Breast epithelium (tissue), 3 donors: ENCODE measurements at regions not wholly inside any gene's neighbourhood (a gene's known extent, or its start where the extent isn't known, plus 50 kb on each side); places are given as distances from the start of the nearest gene placed in this dataset.

Source experiments
- POLR2A ChIP-seq: fragments of 450-650 bp; IDR thresholded peaks from one replicate; pipeline ENCODE4 v1.6.1; 2016; ENCODE audit warnings: antibody characterized with exemption, mild to moderate bottlenecking, moderate library complexity
- TF ChIP-seq, protein P1 (sequence below), 3 donors: fragments of 450-650 bp; IDR thresholded peaks; one replicate each; pipeline ENCODE4 v1.5.1; 2016 to 2017; ENCODE audit warnings: antibody characterized with exemption in 3 of 3, mild to moderate bottlenecking in 3 of 3, moderate library complexity in 3 of 3

DNA sequence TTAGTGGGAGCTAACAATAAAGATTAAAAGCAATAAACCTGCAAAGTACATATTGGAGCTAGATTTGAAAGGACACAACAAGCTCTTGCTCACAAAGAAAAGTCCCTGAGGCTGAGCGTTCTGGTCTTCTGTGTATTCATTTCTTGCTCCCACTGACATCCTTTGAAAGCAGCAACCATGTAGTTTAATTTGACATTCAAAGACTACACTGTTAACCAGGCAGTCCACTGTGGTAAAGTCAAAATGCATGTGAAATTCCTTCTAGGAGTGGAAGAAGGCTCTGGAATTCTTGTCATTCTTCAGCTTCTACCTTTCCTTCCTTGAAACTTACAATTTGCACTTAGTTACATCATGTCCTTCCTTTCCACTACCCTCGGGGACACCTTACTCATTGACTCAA, 480.7 kb downstream of the CSNK1G3 start:
- TF ChIP-seq POLR2A: no peak
- TF ChIP-seq, protein P1, sequence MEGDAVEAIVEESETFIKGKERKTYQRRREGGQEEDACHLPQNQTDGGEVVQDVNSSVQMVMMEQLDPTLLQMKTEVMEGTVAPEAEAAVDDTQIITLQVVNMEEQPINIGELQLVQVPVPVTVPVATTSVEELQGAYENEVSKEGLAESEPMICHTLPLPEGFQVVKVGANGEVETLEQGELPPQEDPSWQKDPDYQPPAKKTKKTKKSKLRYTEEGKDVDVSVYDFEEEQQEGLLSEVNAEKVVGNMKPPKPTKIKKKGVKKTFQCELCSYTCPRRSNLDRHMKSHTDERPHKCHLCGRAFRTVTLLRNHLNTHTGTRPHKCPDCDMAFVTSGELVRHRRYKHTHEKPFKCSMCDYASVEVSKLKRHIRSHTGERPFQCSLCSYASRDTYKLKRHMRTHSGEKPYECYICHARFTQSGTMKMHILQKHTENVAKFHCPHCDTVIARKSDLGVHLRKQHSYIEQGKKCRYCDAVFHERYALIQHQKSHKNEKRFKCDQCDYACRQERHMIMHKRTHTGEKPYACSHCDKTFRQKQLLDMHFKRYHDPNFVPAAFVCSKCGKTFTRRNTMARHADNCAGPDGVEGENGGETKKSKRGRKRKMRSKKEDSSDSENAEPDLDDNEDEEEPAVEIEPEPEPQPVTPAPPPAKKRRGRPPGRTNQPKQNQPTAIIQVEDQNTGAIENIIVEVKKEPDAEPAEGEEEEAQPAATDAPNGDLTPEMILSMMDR (IDR thresholded peaks at IDR 0.05): no peak
